GM21390 (cell line): ENCODE measurements at regions not wholly inside any gene's neighbourhood (a gene's known extent, or its start where the extent isn't known, plus 50 kb on each side); places are given as distances from the start of the nearest gene placed in this dataset.

Experiments
- ATAC-seq: cut with Tn5 transposase; IDR thresholded peaks from one replicate; pipeline ENCODE4 v1.9.1; 2021; ENCODE audit not compliant: unreplicated experiment

GRCh38 chr3:18835021-18835420 lies 313.3 kb upstream of the KCNH8 start:
- ATAC-seq: no peak

DNA sequence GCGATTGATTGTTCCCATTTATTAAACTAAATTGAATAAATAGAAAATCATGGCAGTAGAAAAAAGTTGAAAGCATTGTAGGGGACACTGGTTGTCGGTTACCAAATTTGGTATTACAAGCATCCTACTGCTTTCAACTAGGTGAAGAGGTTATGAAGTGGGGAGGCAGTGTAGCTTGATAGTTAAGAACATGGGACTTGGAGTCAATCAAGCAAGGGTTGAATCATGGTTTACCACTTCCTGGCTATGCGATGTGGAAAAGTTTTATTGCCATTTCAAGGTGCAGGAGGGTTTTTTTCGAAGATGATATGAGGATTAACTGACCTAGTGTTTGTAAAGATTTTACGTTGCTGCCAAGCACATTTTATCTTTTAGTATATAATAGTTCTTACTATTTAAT lies 318.2 kb upstream of the KCNH8 start:
- ATAC-seq: no peak

GRCh38 chr3:18828637-18829036 lies 319.7 kb upstream of the KCNH8 start:
- no peak for ATAC-seq

DNA sequence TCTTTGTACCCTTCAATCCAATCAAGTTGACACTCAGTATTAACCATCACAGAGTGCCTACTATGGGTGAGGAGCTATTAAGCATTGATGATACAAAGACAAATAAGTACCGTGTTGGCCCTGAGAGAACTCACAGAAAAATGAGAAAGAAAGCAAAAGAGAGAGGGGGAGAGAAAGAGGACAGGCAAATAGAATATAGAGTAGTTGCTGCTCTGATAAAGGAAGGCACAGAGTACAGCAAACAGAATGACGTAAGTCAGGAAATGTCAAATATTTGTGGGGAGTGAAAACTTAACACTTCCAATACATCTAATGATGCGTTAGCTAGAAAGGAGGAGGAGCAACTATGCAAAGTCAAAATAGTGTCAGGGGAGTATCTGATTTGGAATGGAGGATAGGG lies 320.6 kb upstream of the KCNH8 start:
- no peak for ATAC-seq

DNA sequence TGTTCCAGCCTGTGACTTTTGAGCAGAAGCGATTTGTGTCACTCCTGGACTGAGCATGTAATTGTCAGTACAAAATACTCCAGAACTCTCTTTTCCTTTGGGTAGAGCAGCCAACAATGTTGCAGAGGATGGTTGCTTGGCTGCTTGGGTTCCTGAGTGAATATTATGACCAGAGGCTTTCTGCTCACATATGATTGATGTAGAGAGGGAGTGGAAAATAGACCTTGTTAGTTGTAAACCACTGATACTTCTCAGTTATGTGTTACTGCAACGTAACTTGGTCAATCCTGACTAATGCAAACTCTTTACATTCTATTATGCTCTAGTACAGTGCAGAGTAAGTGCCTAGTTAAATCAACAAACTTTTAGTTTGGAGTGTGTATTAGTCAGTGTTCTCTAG lies 322.6 kb upstream of the KCNH8 start:
- ATAC-seq: no peak

GRCh38 chr3:18813300-18813699 lies 335.0 kb upstream of the KCNH8 start:
- ATAC-seq: no peak

DNA sequence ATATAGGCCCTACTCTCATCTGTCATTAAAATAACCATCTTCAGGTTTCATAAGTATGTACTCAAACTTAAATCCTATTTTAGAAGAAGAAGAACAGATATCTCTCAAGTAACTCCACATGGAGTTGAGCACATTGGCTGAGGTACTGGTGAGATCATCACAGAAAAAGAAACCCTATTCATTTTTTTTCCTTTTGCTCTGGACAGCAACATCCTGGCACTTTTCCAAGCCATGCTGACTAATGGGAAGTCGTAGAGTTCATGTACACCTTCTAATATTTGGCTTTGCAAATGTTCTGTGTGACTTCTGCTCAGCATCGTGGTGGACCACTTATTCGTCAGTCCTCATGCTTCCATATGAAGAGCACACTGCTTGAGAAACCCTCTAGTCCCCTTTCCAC lies 336.0 kb upstream of the KCNH8 start:
- ATAC-seq: no peak

GRCh38 chr3:18810306-18810661 lies 338.0 kb upstream of the KCNH8 start:
- ATAC-seq: no peak

GRCh38 chr3:18809640-18810305 lies 338.5 kb upstream of the KCNH8 start:
- ATAC-seq: no peak

DNA sequence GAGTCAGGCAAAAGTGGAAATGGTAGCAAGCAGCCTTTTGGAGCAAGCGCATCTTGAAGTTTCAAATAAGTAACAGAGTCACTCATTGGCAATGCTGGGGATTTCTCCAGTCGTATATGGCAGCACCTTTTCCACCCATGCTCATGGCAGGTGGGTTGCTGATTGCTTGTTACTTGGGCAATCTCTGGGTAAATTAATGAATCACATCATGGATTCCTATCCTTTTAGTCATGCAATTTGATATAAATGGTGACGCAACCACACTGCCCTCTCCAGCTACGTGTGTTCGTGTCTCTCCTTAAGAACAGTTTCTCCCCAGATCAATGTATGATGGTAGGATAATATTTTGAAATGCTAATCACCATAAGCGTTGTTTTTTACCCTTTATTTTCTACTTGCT lies 339.9 kb upstream of the KCNH8 start:
- ATAC-seq: no peak

- no peak for ATAC-seq
These were observed 340.7 kb upstream of the KCNH8 start for GRCh38 chr3:18807593-18807992.

- ATAC-seq: no peak
These were observed 341.7 kb upstream of the KCNH8 start for GRCh38 chr3:18806633-18807032.

DNA sequence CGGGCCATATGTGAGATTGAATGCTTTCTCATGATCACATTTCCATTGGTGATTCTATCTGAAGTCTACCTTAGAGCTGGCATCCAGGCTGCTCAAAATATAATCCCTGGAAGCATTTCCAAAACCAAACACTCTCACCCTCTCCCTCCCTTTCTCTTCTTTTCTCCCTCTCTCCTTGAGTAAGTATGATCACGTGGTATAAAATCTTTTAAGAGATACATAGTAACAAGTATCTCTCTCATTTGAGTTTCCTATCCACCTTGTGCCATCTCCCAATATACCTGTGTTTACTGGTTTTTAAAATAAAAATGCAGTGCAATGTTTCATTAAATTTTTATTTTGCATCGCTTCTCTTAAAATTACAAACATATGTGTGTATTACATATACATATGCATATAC lies 350.9 kb upstream of the KCNH8 start:
- ATAC-seq: no peak

DNA sequence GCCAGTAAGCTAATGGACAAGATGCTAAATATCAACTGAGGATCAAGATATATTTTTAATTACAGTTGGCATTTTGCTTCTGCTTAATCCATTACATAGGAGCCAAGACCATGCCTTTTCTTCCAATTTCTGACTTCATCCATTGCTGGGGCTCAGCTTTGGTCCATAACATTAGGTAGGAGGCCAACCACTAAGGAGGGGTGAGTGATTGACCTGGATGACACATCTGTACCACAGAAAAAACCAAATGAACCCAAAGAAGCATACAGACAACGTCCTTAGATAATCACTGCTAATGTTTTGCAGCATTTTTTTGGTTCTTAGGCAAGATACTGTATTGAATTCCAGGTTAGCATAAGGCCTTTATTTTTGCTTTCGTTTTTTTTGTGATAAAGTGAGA lies 353.2 kb upstream of the KCNH8 start:
- no peak for ATAC-seq

- no peak for ATAC-seq
These were observed 356.6 kb upstream of the KCNH8 start for GRCh38 chr3:18791752-18792151.

GRCh38 chr3:18791182-18791581 lies 357.1 kb upstream of the KCNH8 start:
- no peak for ATAC-seq

DNA sequence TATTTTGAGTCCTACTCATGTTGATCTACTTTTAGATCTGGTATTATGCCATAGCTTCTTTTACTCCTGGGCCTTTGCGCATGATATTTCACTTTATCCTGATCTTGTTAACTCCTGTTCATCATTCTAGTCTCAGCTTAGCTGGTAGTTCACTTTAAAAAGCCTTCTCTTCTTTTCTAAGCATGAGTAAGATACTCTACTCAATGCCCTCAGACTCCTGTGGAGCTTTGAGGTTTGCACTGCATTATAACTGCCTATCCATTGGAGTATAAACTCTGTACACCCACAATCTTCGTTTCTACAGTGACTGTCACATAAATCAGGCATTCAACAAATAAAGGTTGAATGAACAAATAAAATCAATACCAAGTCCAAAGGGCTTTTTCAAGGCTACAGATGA lies 357.9 kb upstream of the KCNH8 start:
- ATAC-seq: no peak

- no peak for ATAC-seq
These were observed 358.6 kb upstream of the KCNH8 start for GRCh38 chr3:18789734-18790133.

DNA sequence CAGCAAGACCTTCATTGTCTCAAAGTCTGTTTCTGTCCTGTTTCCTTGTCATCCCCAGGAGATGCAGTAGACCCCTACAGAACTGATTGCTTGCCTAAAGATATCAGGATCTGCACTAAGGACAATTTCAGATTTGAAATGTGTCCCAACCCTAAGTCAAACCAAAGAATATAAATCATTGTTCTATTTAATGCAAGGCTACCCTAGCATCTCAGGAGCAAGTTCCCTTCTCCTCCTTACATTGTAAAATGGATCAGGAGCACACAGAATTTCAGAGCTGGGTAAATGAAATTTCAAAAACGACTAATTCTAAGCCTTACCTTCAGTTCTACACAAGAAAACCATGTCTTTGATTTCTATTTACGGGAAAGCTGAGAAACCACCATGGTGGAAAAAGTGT lies 360.9 kb upstream of the KCNH8 start:
- no peak for ATAC-seq

- ATAC-seq: no peak
These were observed 361.5 kb upstream of the KCNH8 start for GRCh38 chr3:18786650-18787323.

DNA sequence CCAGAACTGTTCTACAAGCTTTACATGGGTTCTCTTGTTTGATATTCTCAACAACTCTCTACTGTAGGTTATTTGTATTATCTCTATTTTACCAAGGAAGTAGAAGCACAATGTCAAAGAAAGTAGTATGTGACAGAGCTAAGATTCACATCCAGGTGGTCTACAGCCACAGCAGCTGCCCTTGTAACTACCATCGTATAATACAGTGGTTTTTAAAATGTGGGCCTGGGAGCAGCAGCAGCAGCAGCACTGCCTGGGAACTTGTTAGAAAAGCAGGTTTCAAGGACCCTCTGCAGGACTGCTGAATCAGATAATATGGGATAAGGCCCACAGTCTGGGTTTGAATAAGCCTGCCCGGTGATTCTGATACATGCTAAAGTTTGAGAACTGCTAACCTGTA lies 357.1 kb upstream of the SATB1 start:
- no peak for ATAC-seq

GRCh38 chr3:18780959-18781358 lies 355.8 kb upstream of the SATB1 start:
- no peak for ATAC-seq

DNA sequence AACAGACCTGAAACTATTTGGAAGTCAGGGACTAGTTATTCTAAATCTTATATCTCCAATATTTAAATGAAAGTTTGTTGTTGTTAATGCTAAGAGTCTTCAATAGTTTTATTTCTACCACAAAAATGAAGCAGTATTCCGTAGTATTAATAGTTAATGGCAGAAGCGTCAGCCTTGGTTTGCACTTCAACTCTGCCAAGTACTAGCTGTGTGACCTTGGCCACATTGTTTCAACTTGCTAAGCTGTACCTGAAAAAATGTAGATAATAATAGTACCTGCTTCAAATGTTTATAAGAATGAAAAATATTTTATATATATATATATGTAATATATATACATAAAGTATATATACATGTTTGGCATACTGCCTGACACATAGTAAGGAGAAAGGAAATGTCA lies 354.6 kb upstream of the SATB1 start:
- no peak for ATAC-seq
